H1 (cell line): ENCODE measurements at regions not wholly inside any gene's neighbourhood (a gene's known extent, or its start where the extent isn't known, plus 50 kb on each side); places are given as distances from the start of the nearest gene placed in this dataset.

ENCODE experiments used
- CTCF ChIA-PET: fragments of 300-600 bp; sonication (Branson Sonifier 250); formaldehyde crosslinking; loops from one replicate; lab custom pipeline; 2021; ENCODE audit not compliant: partially characterized antibody; lab: Charles Lee
- POLR2A ChIA-PET: fragments of 300-600 bp; sonication (Branson Sonifier 250); formaldehyde crosslinking; loops from one replicate; lab custom pipeline; 2021; ENCODE audit warnings: inconsistent platforms; ENCODE audit not compliant: partially characterized antibody; lab: Charles Lee
- DNase-seq, 2 experiments: peaks; one replicate each; pipeline versions ENCODE4 v3.0.0 to v3.0.0-alpha.2; 2010 to 2022; ENCODE audit warnings: low spot score in 2 of 2, low read depth in 1 of 2, mixed read lengths in 1 of 2
- FAIRE-seq: peaks from 2 replicates; lab custom pipeline; 2011; peaks lifted over from hg19 to GRCh38; lab: Jason Lieb, UNC
- H2AFZ ChIP-seq: 2 replicates; pipeline ENCODE4 v1.8.1; 2012; ENCODE audit warnings: low read length, inconsistent platforms
- H2AK5ac ChIP-seq: 2 replicates; pipeline ENCODE4 v1.6.1; 2013; ENCODE audit warnings: low read depth, low read length
- H2BK120ac ChIP-seq: replicated peaks from 2 replicates; pipeline ENCODE3; 2013; ENCODE audit warnings: low read depth, low read length, inconsistent platforms
- H2BK12ac ChIP-seq: 2 replicates; pipeline ENCODE4 v1.6.1; 2013; ENCODE audit warnings: low read depth, low read length
- H2BK15ac ChIP-seq: 2 replicates; pipeline ENCODE4 v1.6.1; 2013; ENCODE audit warnings: low read length
- H2BK20ac ChIP-seq: 2 replicates; pipeline ENCODE4 v1.6.1; 2013; ENCODE audit warnings: low read length
- H2BK5ac ChIP-seq: 2 replicates; pipeline ENCODE4 v1.6.1; 2013; ENCODE audit warnings: low read depth, low read length
- H3K14ac ChIP-seq: 2 replicates; pipeline ENCODE4 v1.6.1; 2013; ENCODE audit warnings: inconsistent platforms; ENCODE audit not compliant: insufficient read length
- H3K18ac ChIP-seq: 2 replicates; pipeline ENCODE4 v1.6.1; 2013; ENCODE audit warnings: low read length; ENCODE audit errors: extremely low read depth
- H3K23ac ChIP-seq: 2 replicates; pipeline ENCODE4 v1.6.1; 2013; ENCODE audit warnings: inconsistent platforms; ENCODE audit not compliant: insufficient read length
- H3K23me2 ChIP-seq: 2 replicates; pipeline ENCODE4 v1.6.1; 2013; ENCODE audit warnings: low read depth, low read length
- H3K27ac ChIP-seq: 2 replicates; pipeline ENCODE4 v1.6.1; 2011; ENCODE audit warnings: low read depth, low read length, inconsistent platforms
- H3K27me3 ChIP-seq, 4 experiments: replicated peaks in 1 of 4; 1 replicate in 1 of 4; 2 replicates in 3 of 4; pipeline versions ENCODE4 v1.6.1 to v1.8.1; 2011 to 2013; ENCODE audit warnings: low read length in 3 of 4, mild to moderate bottlenecking in 3 of 4, inconsistent platforms in 2 of 4, mixed read lengths in 2 of 4, moderate library complexity in 1 of 4; ENCODE audit not compliant: control insufficient read depth in 3 of 4, insufficient read depth in 3 of 4; ENCODE audit errors: extremely low read depth in 1 of 4
- H3K36me3 ChIP-seq, 4 experiments: 2 replicates each; pipeline versions ENCODE4 v1.6.1 to v1.8.1; 2011 to 2013; ENCODE audit warnings: mild to moderate bottlenecking in 4 of 4, low read length in 3 of 4, moderate library complexity in 2 of 4, control low read depth in 1 of 4, inconsistent platforms in 1 of 4; ENCODE audit not compliant: insufficient read depth in 4 of 4, control insufficient read depth in 2 of 4
- H3K4ac ChIP-seq: replicated peaks from 2 replicates; pipeline ENCODE3; 2013; ENCODE audit warnings: low read length, low read depth, mixed read lengths, inconsistent platforms; ENCODE audit not compliant: insufficient read length
- H3K4me1 ChIP-seq, 4 experiments: replicated peaks in 1 of 4; 1 replicate in 1 of 4; 2 replicates in 3 of 4; pipeline versions ENCODE4 v1.6.1 to v1.8.1; 2011 to 2013; ENCODE audit warnings: low read length in 3 of 4, inconsistent platforms in 2 of 4, mixed read lengths in 1 of 4; ENCODE audit not compliant: insufficient read depth in 4 of 4, control insufficient read depth in 3 of 4
- H3K4me2 ChIP-seq, 2 experiments: 2 replicates each; pipeline versions ENCODE4 v1.6.1 to v1.8.1; 2011 to 2013; ENCODE audit warnings: low read depth in 2 of 2, low read length in 2 of 2, control low read depth in 1 of 2, inconsistent platforms in 1 of 2, mild to moderate bottlenecking in 1 of 2; ENCODE audit not compliant: insufficient read depth in 1 of 2
- H3K4me3 ChIP-seq, 4 experiments: fragments of 200-600, 300-600 bp in 1 of 4; sonication (generic), shearing (Covaris generic), sonication (Bioruptor Twin) in 1 of 4; 2 replicates each; pipeline versions ENCODE4 v1.5.1 to v1.8.1; 2011 to 2016; ENCODE audit warnings: low read length in 4 of 4, low read depth in 3 of 4, control low read depth in 2 of 4, inconsistent platforms in 2 of 4, mild to moderate bottlenecking in 2 of 4, mixed read lengths in 1 of 4, moderate library complexity in 1 of 4; ENCODE audit not compliant: insufficient read depth in 2 of 4; ENCODE audit errors: extremely low read depth in 1 of 4
- H3K56ac ChIP-seq: replicated peaks from 2 replicates; pipeline ENCODE3; 2013; ENCODE audit warnings: low read depth, mild to moderate bottlenecking, mixed read lengths, low read length, inconsistent platforms; ENCODE audit not compliant: insufficient read length
- H3K79me1 ChIP-seq: 2 replicates; pipeline ENCODE4 v1.6.1; 2013; ENCODE audit warnings: low read depth, low read length, control low read depth
- H3K79me2 ChIP-seq, 2 experiments: 2 replicates each; pipeline versions ENCODE4 v1.6.1 to v1.8.1; 2012 to 2013; ENCODE audit warnings: low read length in 2 of 2, mild to moderate bottlenecking in 2 of 2, inconsistent platforms in 1 of 2; ENCODE audit not compliant: insufficient read depth in 2 of 2, control insufficient read depth in 1 of 2
- H3K9ac ChIP-seq, 4 experiments: replicated peaks in 1 of 4; 1 replicate in 1 of 4; 2 replicates in 3 of 4; pipeline versions ENCODE4 v1.6.1 to v1.8.1; 2011 to 2013; ENCODE audit warnings: low read depth in 3 of 4, low read length in 3 of 4, control low read depth in 2 of 4, mild to moderate bottlenecking in 2 of 4, moderate library complexity in 2 of 4, inconsistent platforms in 1 of 4; ENCODE audit errors: extremely low read depth in 1 of 4
- H3K9me3 ChIP-seq, 2 experiments: 2 replicates each; pipeline versions ENCODE4 v1.6.1 to v1.8.1; 2012 to 2013; ENCODE audit warnings: mild to moderate bottlenecking in 2 of 2, moderate library complexity in 2 of 2, control low read depth in 1 of 2, inconsistent platforms in 1 of 2, low read depth in 1 of 2, low read length in 1 of 2, mixed read lengths in 1 of 2; ENCODE audit not compliant: insufficient read depth in 2 of 2
- H4K20me1 ChIP-seq, 2 experiments: replicated peaks in 1 of 2; 2 replicates each; pipeline versions ENCODE3 to v1.8.1; 2011 to 2013; ENCODE audit warnings: inconsistent platforms in 2 of 2, low read length in 2 of 2, mild to moderate bottlenecking in 1 of 2; ENCODE audit not compliant: insufficient read depth in 2 of 2, control insufficient read depth in 1 of 2
- H4K5ac ChIP-seq: 2 replicates; pipeline ENCODE4 v1.6.1; 2013; ENCODE audit warnings: low read length, low read depth, mixed read lengths, inconsistent platforms; ENCODE audit not compliant: insufficient read length
- H4K8ac ChIP-seq: 2 replicates; pipeline ENCODE4 v1.8.0; 2013; ENCODE audit warnings: mild to moderate bottlenecking, moderate library complexity, low read length, inconsistent platforms; ENCODE audit not compliant: insufficient read depth; ENCODE audit errors: extremely low read depth
- H4K91ac ChIP-seq: replicated peaks from 2 replicates; pipeline ENCODE3; 2013; ENCODE audit warnings: low read length, mixed read lengths, inconsistent platforms; ENCODE audit not compliant: insufficient read length
- ASH2L ChIP-seq: fragments of 200-600, 300-600 bp; sonication (generic); IDR thresholded peaks from one replicate; pipeline ENCODE4 v1.7.1; 2017; ENCODE audit warnings: low read length
- BRCA1 ChIP-seq: IDR thresholded peaks from 2 replicates; pipeline ENCODE4 v1.6.1; 2012; ENCODE audit warnings: low read depth, low read length, improper control_type of control experiment
- EZH2 ChIP-seq: fragments of 200-600 bp; sonication (generic); IDR thresholded peaks from 2 replicates; pipeline ENCODE4 v1.7.1; 2012; ENCODE audit warnings: low read depth, mild to moderate bottlenecking, moderate library complexity, low read length, inconsistent platforms; ENCODE audit not compliant: severe bottlenecking
- FOSL1 ChIP-seq: IDR thresholded peaks from 2 replicates; pipeline ENCODE4 v1.6.1; 2011; ENCODE audit warnings: mild to moderate bottlenecking, low read depth, low read length, moderate library complexity; ENCODE audit not compliant: insufficient read depth
- GABPA ChIP-seq: IDR thresholded peaks from 2 replicates; pipeline ENCODE4 v1.6.1; 2011; ENCODE audit warnings: mild to moderate bottlenecking, low read length, moderate library complexity, borderline replicate concordance; ENCODE audit not compliant: insufficient read depth
- JUND ChIP-seq: IDR thresholded peaks from 2 replicates; pipeline ENCODE4 v1.6.1; 2011; ENCODE audit warnings: mild to moderate bottlenecking, improper control_type of control experiment, low read length
- KDM1A ChIP-seq: fragments of 200-600, 300-600 bp; sonication (generic); IDR thresholded peaks from 2 replicates; pipeline ENCODE4 v1.7.1; 2016; ENCODE audit warnings: mild to moderate bottlenecking, low read length, borderline replicate concordance
- RAD21 ChIP-seq, 2 experiments: IDR thresholded peaks in 1 of 2; conservative IDR thresholded peaks in 1 of 2; 2 replicates each; pipeline ENCODE4 v1.6.1; 2011; ENCODE audit warnings: low read depth in 2 of 2, low read length in 2 of 2, improper control_type of control experiment in 1 of 2, inconsistent platforms in 1 of 2, mild to moderate bottlenecking in 1 of 2, moderate library complexity in 1 of 2
- RBBP5 ChIP-seq: IDR thresholded peaks from 2 replicates; pipeline ENCODE4 v1.7.1; 2012; ENCODE audit warnings: low read depth, mild to moderate bottlenecking, inconsistent platforms, low read length, moderate library complexity, borderline replicate concordance
- RXRA ChIP-seq: IDR thresholded peaks from 2 replicates; pipeline ENCODE4 v1.6.1; 2011; ENCODE audit warnings: low read depth, mild to moderate bottlenecking, low read length, moderate library complexity; ENCODE audit not compliant: insufficient read depth
- SIX5 ChIP-seq: IDR thresholded peaks from 2 replicates; pipeline ENCODE4 v1.6.1; 2011; ENCODE audit warnings: mild to moderate bottlenecking, low read depth, low read length
- SP2 ChIP-seq: IDR thresholded peaks from 2 replicates; pipeline ENCODE4 v1.6.1; 2012; ENCODE audit warnings: mild to moderate bottlenecking, low read length, inconsistent platforms
- SUZ12 ChIP-seq: fragments of 200-600 bp; sonication (generic); IDR thresholded peaks from 2 replicates; pipeline ENCODE4 v1.6.1; 2012; ENCODE audit warnings: mild to moderate bottlenecking, inconsistent platforms, low read length, moderate library complexity, mixed read lengths
- WGBS, 2 experiments: shearing (Covaris generic) in 1 of 2; methylation state at CpG; one replicate each; pipeline versions ENCODE4 v1.1.6 to v1.1.7; 2013 to 2015; ENCODE audit warnings: low lambda C conversion rate in 2 of 2, mixed read lengths in 2 of 2, inconsistent platforms in 1 of 2, low coverage in 1 of 2, missing lambda C conversion rate in 1 of 2; ENCODE audit not compliant: insufficient replicate concordance in 2 of 2, insufficient coverage in 1 of 2, insufficient read length in 1 of 2; ENCODE audit errors: extremely low coverage in 1 of 2, missing lambda C conversion rate in 1 of 2; 5-methylcytosine and 5-hydroxymethylcytosine counted together

DNA sequence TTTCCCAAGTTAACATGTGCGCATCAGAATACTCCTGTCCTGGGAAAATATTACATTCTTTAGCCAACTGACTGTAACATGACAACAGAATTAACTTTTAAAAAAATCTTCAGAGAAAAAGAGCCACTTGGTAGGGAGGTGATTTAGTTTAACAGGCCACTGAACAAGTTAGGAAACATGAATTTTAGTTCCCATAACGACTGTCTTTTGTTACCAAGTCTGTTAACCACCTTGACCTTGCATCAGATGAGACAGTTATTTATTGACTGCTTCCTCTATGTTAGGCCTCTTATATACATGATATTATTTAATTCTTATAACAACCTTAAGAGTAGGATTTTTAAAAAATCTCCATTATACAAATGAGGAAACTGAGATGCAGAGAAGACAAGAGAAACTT is 268.6 kb downstream of the NDFIP2 start:
- Histone ChIP-seq H3K4me2 (no peak overlapping the region), H2AK5ac (no peak overlapping the region), H4K8ac (no peak overlapping the region), H2BK15ac (no peak overlapping the region), H4K5ac (no peak overlapping the region), H3K27ac (no peak overlapping the region; the same call in 1 of the 2 replicates), H2BK20ac (no peak overlapping the region), H3K4me3 (no peak overlapping the region), H3K23me2 (no peaks in the 10 kb centered on the region; the same call in 1 of the 2 replicates), H3K18ac (no peak overlapping the region), H3K79me2 (no peaks in the 10 kb centered on the region), H4K20me1 (no peaks in the 10 kb centered on the region), H3K36me3 (no peaks in the 10 kb centered on the region), H3K4ac (no peak overlapping the region), H3K9ac (no peak overlapping the region), H2BK5ac (no peak overlapping the region), H4K91ac (no peak overlapping the region), H2BK12ac (no peak overlapping the region), H3K79me1 (no peaks in the 10 kb centered on the region), H2BK120ac (no peak overlapping the region), H3K14ac (no peak overlapping the region), H3K4me1 (peaks cover 0 to 4% (median 0%) of the 10 kb centered on the region in 4 experiments; a peak in 1 of 7 replicates), H3K56ac (no peak overlapping the region), H2AFZ (0 out of 2 replicates have a peak overlapping the region, but pooled peaks have one; percentile 79), H3K27me3 (peaks cover 0 to 1% (median 0%) of the 10 kb centered on the region in 4 experiments; a peak in 1 of 7 replicates), H3K9me3 (no peaks in the 10 kb centered on the region), H3K23ac (no peak overlapping the region)
- TF ChIP-seq FOSL1: no peak
- no peak for TF ChIP-seq SUZ12
- no peak for TF ChIP-seq BRCA1
- TF ChIP-seq ASH2L: no peak
- TF ChIP-seq RXRA: no peak
- TF ChIP-seq JUND: no peak
- TF ChIP-seq GABPA: no peak
- TF ChIP-seq EZH2: no peak
- TF ChIP-seq SP2: no peak
- no peak for TF ChIP-seq KDM1A
- TF ChIP-seq SIX5: no peak
- no peak for TF ChIP-seq RBBP5
- no peak for TF ChIP-seq RAD21 (IDR thresholded peaks at IDR 0.05 in 1 of 2, conservative IDR thresholded peaks at IDR 0.05 in 1 of 2; ENCODE audit: low read depth in 2 of 2, low read length in 2 of 2)
- FAIRE-seq (no peak), DNase-seq (no peak)
- ChIA-PET CTCF (interaction anchor here (2.0 kb wide), 1 partner anchor 71 kb away, joined by 5 read pairs; no protein-coding TSS in a partner anchor), POLR2A (no interaction called here)
- WGBS, 2 experiments: 88% methylated on average over 2 of the region's 2 CpGs; no CpG with 5 or more reads in 1 of the 2 experiments
